Prostate gland (tissue), 2 donors: ENCODE measurements at regions not wholly inside any gene's neighbourhood (a gene's known extent, or its start where the extent isn't known, plus 50 kb on each side); places are given as distances from the start of the nearest gene placed in this dataset.

Experiments used
- CTCF ChIP-seq, 4 experiments: fragments of 200-600 bp in 2 of 4; fragments of 450-650 bp in 2 of 4; sonication (generic) in 2 of 4; IDR thresholded peaks; 1 replicate in 3 of 4; 2 replicates in 1 of 4; pipeline ENCODE4 v1.5.1; 2016 to 2019; ENCODE audit warnings: antibody characterized with exemption in 4 of 4, mild to moderate bottlenecking in 2 of 4, moderate library complexity in 2 of 4
- POLR2A ChIP-seq: fragments of 450-650 bp; IDR thresholded peaks from one replicate; pipeline ENCODE4 v1.6.1; 2016; ENCODE audit warnings: antibody characterized with exemption, mild to moderate bottlenecking
- POLR2AphosphoS5 ChIP-seq: sonication (generic); formaldehyde crosslinking; IDR thresholded peaks from one replicate; pipeline ENCODE4 v1.6.1; 2017; ENCODE audit warnings: antibody characterized with exemption

- no peak for TF ChIP-seq POLR2A
- TF ChIP-seq CTCF (IDR thresholded peaks at IDR 0.05): no peak
- no peak for TF ChIP-seq POLR2AphosphoS5
Measured at GRCh38 chr18:30886998-30887397, 155.5 kb downstream of the DSC3 start.
